Mucosa of rectum (tissue), 2 donors: ENCODE measurements at regions not wholly inside any gene's neighbourhood (a gene's known extent, or its start where the extent isn't known, plus 50 kb on each side); places are given as distances from the start of the nearest gene placed in this dataset.

ENCODE experiments used
- H3K27ac ChIP-seq, 2 donors: one replicate each; pipeline ENCODE4 v1.7.0; 2013; ENCODE audit warnings: inconsistent platforms in 2 of 2, low read depth in 2 of 2, low read length in 2 of 2
- H3K27me3 ChIP-seq, 2 donors: one replicate each; pipeline ENCODE4 v1.7.0; 2013; ENCODE audit warnings: low read length in 2 of 2; ENCODE audit not compliant: control insufficient read depth in 2 of 2, insufficient read depth in 2 of 2
- H3K36me3 ChIP-seq, 2 donors: one replicate each; pipeline ENCODE4 v1.7.0; 2013; ENCODE audit warnings: low read length in 2 of 2; ENCODE audit not compliant: control insufficient read depth in 2 of 2, insufficient read depth in 2 of 2
- H3K4me1 ChIP-seq, 2 donors: one replicate each; pipeline ENCODE4 v1.7.0; 2013; ENCODE audit warnings: low read length in 2 of 2, mild to moderate bottlenecking in 1 of 2; ENCODE audit not compliant: control insufficient read depth in 2 of 2, insufficient read depth in 2 of 2
- H3K4me3 ChIP-seq, 2 donors: one replicate each; pipeline ENCODE4 v1.7.0; 2013; ENCODE audit warnings: low read length in 2 of 2
- H3K9ac ChIP-seq, 2 donors: one replicate each; pipeline ENCODE4 v1.7.0; 2013; ENCODE audit warnings: low read length in 2 of 2, low read depth in 1 of 2, mild to moderate bottlenecking in 1 of 2
- H3K9me3 ChIP-seq, 2 donors: one replicate each; pipeline ENCODE4 v1.7.0; 2013; ENCODE audit warnings: low read length in 2 of 2; ENCODE audit not compliant: control insufficient read depth in 2 of 2
- donor health status: healthy.
- donor health status: Normal muscosa, but diverticular disease.

- H3K36me3 ChIP-seq, result no peaks in the 10 kb centered on the region
- H3K9me3 ChIP-seq, result no peaks in the 10 kb centered on the region
- H3K4me1 ChIP-seq, result no peaks in the 10 kb centered on the region
- no peaks in the 10 kb centered on the region for H3K27me3 ChIP-seq
- no peak overlapping the region for H3K4me3 ChIP-seq
- H3K9ac ChIP-seq, result no peak overlapping the region
- no peak overlapping the region for H3K27ac ChIP-seq
Measured at GRCh38 chr6:19968201-19968600, 131.0 kb downstream of the ID4 start.

DNA sequence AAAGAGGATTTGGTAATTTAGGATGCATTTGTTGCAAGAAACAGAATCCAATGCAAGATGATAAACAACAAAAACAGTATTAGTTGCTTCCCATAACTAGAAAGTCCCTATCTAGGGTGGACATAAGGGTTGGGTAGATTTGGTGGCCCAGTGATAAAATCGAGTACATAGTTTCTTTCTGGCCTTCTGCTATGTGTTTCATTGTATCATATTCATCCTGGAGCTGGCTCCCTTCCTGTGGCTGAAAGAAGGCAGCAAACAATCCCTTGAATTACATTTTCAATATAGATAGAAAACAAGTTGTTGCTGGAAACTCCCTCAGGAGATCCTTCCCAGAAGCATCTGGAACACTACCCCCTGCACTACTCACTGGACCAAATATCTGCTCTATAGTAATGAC, 135.1 kb downstream of the ID4 start:
- Histone ChIP-seq H3K9me3 (no peaks in the 10 kb centered on the region), H3K4me1 (no peaks in the 10 kb centered on the region), H3K27me3 (no peaks in the 10 kb centered on the region), H3K4me3 (no peak overlapping the region), H3K27ac (no peak overlapping the region), H3K9ac (no peak overlapping the region), H3K36me3 (no peaks in the 10 kb centered on the region)

- H3K36me3 ChIP-seq, result no peaks in the 10 kb centered on the region
- no peak overlapping the region for H3K27ac ChIP-seq
- no peaks in the 10 kb centered on the region for H3K27me3 ChIP-seq
- H3K9me3 ChIP-seq, result no peaks in the 10 kb centered on the region
- no peaks in the 10 kb centered on the region for H3K4me1 ChIP-seq
- no peak overlapping the region for H3K9ac ChIP-seq
- H3K4me3 ChIP-seq, result no peak overlapping the region
Measured at GRCh38 chr6:19976411-19977129, 139.4 kb downstream of the ID4 start.

- no peaks in the 10 kb centered on the region for H3K27me3 ChIP-seq
- no peak overlapping the region for H3K4me3 ChIP-seq
- H3K9ac ChIP-seq, result no peak overlapping the region
- H3K9me3 ChIP-seq, result no peaks in the 10 kb centered on the region
- H3K27ac ChIP-seq, result no peak overlapping the region
- H3K36me3 ChIP-seq, result no peaks in the 10 kb centered on the region
- H3K4me1 ChIP-seq, result no peaks in the 10 kb centered on the region
Measured at GRCh38 chr6:19979059-19979458, 141.9 kb downstream of the ID4 start.

GRCh38 chr6:19979986-19980385, 142.8 kb downstream of the ID4 start:
- no peaks in the 10 kb centered on the region for H3K9me3 ChIP-seq

DNA sequence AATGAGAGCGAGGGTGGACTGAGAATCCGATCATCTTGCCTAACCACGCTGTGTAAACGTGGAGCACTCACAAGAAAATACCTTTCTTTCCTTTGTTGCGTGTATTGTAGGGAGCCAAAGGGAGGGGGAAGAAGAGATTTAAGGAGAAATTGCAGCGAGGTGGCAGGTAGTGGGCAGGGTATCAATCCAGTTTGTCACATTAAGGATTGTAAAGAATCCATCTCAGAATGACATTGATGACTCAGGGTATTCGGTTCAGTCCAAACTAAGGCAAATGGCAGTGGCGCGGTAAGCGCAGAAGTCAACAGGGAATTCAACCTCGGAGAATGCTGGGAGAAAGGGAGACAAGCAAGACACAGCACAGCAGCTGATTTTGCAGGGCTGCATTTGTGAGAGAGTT, 146.2 kb downstream of the ID4 start:
- Histone ChIP-seq H3K4me1 (no peaks in the 10 kb centered on the region), H3K27me3 (no peaks in the 10 kb centered on the region), H3K9me3 (no peaks in the 10 kb centered on the region), H3K9ac (no peak overlapping the region), H3K27ac (no peak overlapping the region), H3K36me3 (no peaks in the 10 kb centered on the region), H3K4me3 (no peak overlapping the region)

More at GRCh38 chr6:19979986-19980385, 142.8 kb downstream of the ID4 start:
- Histone ChIP-seq H3K36me3 (no peaks in the 10 kb centered on the region), H3K9ac (no peak overlapping the region), H3K4me3 (no peak overlapping the region), H3K27me3 (no peaks in the 10 kb centered on the region), H3K27ac (no peak overlapping the region), H3K4me1 (no peaks in the 10 kb centered on the region)

DNA sequence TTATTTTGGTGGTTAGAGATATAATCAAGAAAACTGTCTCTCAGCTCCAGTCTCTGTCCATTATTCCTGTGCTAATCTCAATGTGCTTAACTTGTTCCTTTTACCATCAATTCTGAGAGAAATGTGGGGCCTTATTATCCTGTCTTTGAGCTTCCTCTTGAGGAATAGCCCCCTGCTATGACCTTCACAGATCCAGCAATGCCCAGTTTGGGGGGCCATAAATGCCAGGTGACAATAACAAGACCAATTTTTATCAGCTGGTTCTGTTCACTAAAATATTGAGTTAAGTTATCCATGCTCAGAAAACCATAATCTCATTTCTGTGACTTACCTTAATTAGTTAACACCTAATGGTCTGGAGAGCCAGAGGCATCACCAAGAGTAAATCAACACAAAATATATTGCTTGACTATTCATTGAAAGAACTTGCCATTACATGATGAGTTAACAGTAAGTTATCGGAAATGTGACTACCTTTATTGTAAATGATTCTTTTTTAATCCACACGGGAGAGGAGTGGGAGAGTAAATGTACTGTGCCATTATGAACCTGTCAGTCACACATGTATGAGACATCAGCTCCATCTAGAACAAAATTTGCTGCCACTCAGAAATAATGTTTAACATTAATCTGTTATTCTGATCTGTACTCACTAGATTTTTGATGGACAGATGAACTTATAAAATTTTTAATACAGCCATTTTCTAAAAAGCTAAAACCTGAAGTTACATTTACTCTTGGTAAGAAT, 149.7 kb downstream of the ID4 start:
- no peak overlapping the region for H3K27ac ChIP-seq
- no peaks in the 10 kb centered on the region for H3K9me3 ChIP-seq

GRCh38 chr6:19988555-19988954, 151.4 kb downstream of the ID4 start:
- no peaks in the 10 kb centered on the region for H3K4me1 ChIP-seq
- no peak overlapping the region for H3K9ac ChIP-seq
- H3K9me3 ChIP-seq, result no peaks in the 10 kb centered on the region
- no peaks in the 10 kb centered on the region for H3K36me3 ChIP-seq
- no peak overlapping the region for H3K27ac ChIP-seq
- no peaks in the 10 kb centered on the region for H3K27me3 ChIP-seq
- H3K4me3 ChIP-seq, result no peak overlapping the region

More for the DNA sequence above, 149.7 kb downstream of the ID4 start:
- Histone ChIP-seq H3K27me3 (no peaks in the 10 kb centered on the region), H3K4me3 (no peak overlapping the region), H3K36me3 (no peaks in the 10 kb centered on the region), H3K4me1 (no peaks in the 10 kb centered on the region), H3K9ac (no peak overlapping the region)

DNA sequence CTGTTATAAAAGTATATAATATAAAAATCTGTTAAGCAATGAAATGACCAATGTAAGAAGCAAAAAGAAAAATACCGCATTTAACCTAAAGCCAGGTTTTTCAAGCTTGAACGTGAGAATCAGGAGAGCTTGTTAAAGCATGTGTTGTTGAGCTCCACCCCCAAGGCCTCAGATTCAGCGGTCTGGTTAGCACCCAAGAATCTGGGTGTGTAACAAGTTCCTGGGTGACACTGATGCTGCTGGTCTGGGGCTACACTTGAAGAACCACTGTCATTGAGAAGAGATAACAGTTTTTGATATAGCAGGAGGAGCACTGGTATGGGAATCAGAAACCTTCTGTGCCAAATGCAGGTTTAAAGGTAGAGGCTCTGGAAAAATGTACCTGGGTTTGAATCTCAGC, 154.0 kb downstream of the ID4 start:
- no peak overlapping the region for H3K9ac ChIP-seq
- no peaks in the 10 kb centered on the region for H3K36me3 ChIP-seq
- H3K9me3 ChIP-seq, result no peaks in the 10 kb centered on the region
- no peak overlapping the region for H3K4me3 ChIP-seq
- no peaks in the 10 kb centered on the region for H3K4me1 ChIP-seq
- no peak overlapping the region for H3K27ac ChIP-seq
- H3K27me3 ChIP-seq, result no peaks in the 10 kb centered on the region

GRCh38 chr6:19994909-19995308, 157.7 kb downstream of the ID4 start:
- H3K27me3 ChIP-seq, result no peaks in the 10 kb centered on the region
- H3K27ac ChIP-seq, result no peak overlapping the region
- no peak overlapping the region for H3K4me3 ChIP-seq
- no peaks in the 10 kb centered on the region for H3K9me3 ChIP-seq
- no peak overlapping the region for H3K9ac ChIP-seq
- H3K36me3 ChIP-seq, result no peaks in the 10 kb centered on the region
- no peaks in the 10 kb centered on the region for H3K4me1 ChIP-seq
